H1 (cell line): ENCODE measurements at regions not wholly inside any gene's neighbourhood (a gene's known extent, or its start where the extent isn't known, plus 50 kb on each side); places are given as distances from the start of the nearest gene placed in this dataset.
A peak's percentile ranks its signal among the peaks of the same experiment; 100 is the strongest.

Experiments
- CTCF ChIA-PET: fragments of 300-600 bp; sonication (Branson Sonifier 250); formaldehyde crosslinking; loops from one replicate; lab custom pipeline; 2021; ENCODE audit not compliant: partially characterized antibody; lab: Charles Lee
- POLR2A ChIA-PET: fragments of 300-600 bp; sonication (Branson Sonifier 250); formaldehyde crosslinking; loops from one replicate; lab custom pipeline; 2021; ENCODE audit warnings: inconsistent platforms; ENCODE audit not compliant: partially characterized antibody; lab: Charles Lee
- DNase-seq, 2 experiments: peaks; one replicate each; pipeline versions ENCODE4 v3.0.0 to v3.0.0-alpha.2; 2010 to 2022; ENCODE audit warnings: low spot score in 2 of 2, low read depth in 1 of 2, mixed read lengths in 1 of 2
- FAIRE-seq: peaks from 2 replicates; lab custom pipeline; 2011; peaks lifted over from hg19 to GRCh38; lab: Jason Lieb, UNC
- H2AFZ ChIP-seq: 2 replicates; pipeline ENCODE4 v1.8.1; 2012; ENCODE audit warnings: low read length, inconsistent platforms
- H2AK5ac ChIP-seq: 2 replicates; pipeline ENCODE4 v1.6.1; 2013; ENCODE audit warnings: low read depth, low read length
- H2BK120ac ChIP-seq: replicated peaks from 2 replicates; pipeline ENCODE3; 2013; ENCODE audit warnings: low read depth, low read length, inconsistent platforms
- H2BK12ac ChIP-seq: 2 replicates; pipeline ENCODE4 v1.6.1; 2013; ENCODE audit warnings: low read depth, low read length
- H2BK15ac ChIP-seq: 2 replicates; pipeline ENCODE4 v1.6.1; 2013; ENCODE audit warnings: low read length
- H2BK20ac ChIP-seq: 2 replicates; pipeline ENCODE4 v1.6.1; 2013; ENCODE audit warnings: low read length
- H2BK5ac ChIP-seq: 2 replicates; pipeline ENCODE4 v1.6.1; 2013; ENCODE audit warnings: low read depth, low read length
- H3K14ac ChIP-seq: 2 replicates; pipeline ENCODE4 v1.6.1; 2013; ENCODE audit warnings: inconsistent platforms; ENCODE audit not compliant: insufficient read length
- H3K18ac ChIP-seq: 2 replicates; pipeline ENCODE4 v1.6.1; 2013; ENCODE audit warnings: low read length; ENCODE audit errors: extremely low read depth
- H3K23ac ChIP-seq: 2 replicates; pipeline ENCODE4 v1.6.1; 2013; ENCODE audit warnings: inconsistent platforms; ENCODE audit not compliant: insufficient read length
- H3K23me2 ChIP-seq: 2 replicates; pipeline ENCODE4 v1.6.1; 2013; ENCODE audit warnings: low read depth, low read length
- H3K27ac ChIP-seq: 2 replicates; pipeline ENCODE4 v1.6.1; 2011; ENCODE audit warnings: low read depth, low read length, inconsistent platforms
- H3K27me3 ChIP-seq, 4 experiments: replicated peaks in 1 of 4; 1 replicate in 1 of 4; 2 replicates in 3 of 4; pipeline versions ENCODE4 v1.6.1 to v1.8.1; 2011 to 2013; ENCODE audit warnings: low read length in 3 of 4, mild to moderate bottlenecking in 3 of 4, inconsistent platforms in 2 of 4, mixed read lengths in 2 of 4, moderate library complexity in 1 of 4; ENCODE audit not compliant: control insufficient read depth in 3 of 4, insufficient read depth in 3 of 4; ENCODE audit errors: extremely low read depth in 1 of 4
- H3K36me3 ChIP-seq, 4 experiments: 2 replicates each; pipeline versions ENCODE4 v1.6.1 to v1.8.1; 2011 to 2013; ENCODE audit warnings: mild to moderate bottlenecking in 4 of 4, low read length in 3 of 4, moderate library complexity in 2 of 4, control low read depth in 1 of 4, inconsistent platforms in 1 of 4; ENCODE audit not compliant: insufficient read depth in 4 of 4, control insufficient read depth in 2 of 4
- H3K4ac ChIP-seq: replicated peaks from 2 replicates; pipeline ENCODE3; 2013; ENCODE audit warnings: low read length, low read depth, mixed read lengths, inconsistent platforms; ENCODE audit not compliant: insufficient read length
- H3K4me1 ChIP-seq, 4 experiments: replicated peaks in 1 of 4; 1 replicate in 1 of 4; 2 replicates in 3 of 4; pipeline versions ENCODE4 v1.6.1 to v1.8.1; 2011 to 2013; ENCODE audit warnings: low read length in 3 of 4, inconsistent platforms in 2 of 4, mixed read lengths in 1 of 4; ENCODE audit not compliant: insufficient read depth in 4 of 4, control insufficient read depth in 3 of 4
- H3K4me2 ChIP-seq, 2 experiments: 2 replicates each; pipeline versions ENCODE4 v1.6.1 to v1.8.1; 2011 to 2013; ENCODE audit warnings: low read depth in 2 of 2, low read length in 2 of 2, control low read depth in 1 of 2, inconsistent platforms in 1 of 2, mild to moderate bottlenecking in 1 of 2; ENCODE audit not compliant: insufficient read depth in 1 of 2
- H3K4me3 ChIP-seq, 4 experiments: fragments of 200-600, 300-600 bp in 1 of 4; sonication (generic), shearing (Covaris generic), sonication (Bioruptor Twin) in 1 of 4; 2 replicates each; pipeline versions ENCODE4 v1.5.1 to v1.8.1; 2011 to 2016; ENCODE audit warnings: low read length in 4 of 4, low read depth in 3 of 4, control low read depth in 2 of 4, inconsistent platforms in 2 of 4, mild to moderate bottlenecking in 2 of 4, mixed read lengths in 1 of 4, moderate library complexity in 1 of 4; ENCODE audit not compliant: insufficient read depth in 2 of 4; ENCODE audit errors: extremely low read depth in 1 of 4
- H3K56ac ChIP-seq: replicated peaks from 2 replicates; pipeline ENCODE3; 2013; ENCODE audit warnings: low read depth, mild to moderate bottlenecking, mixed read lengths, low read length, inconsistent platforms; ENCODE audit not compliant: insufficient read length
- H3K79me1 ChIP-seq: 2 replicates; pipeline ENCODE4 v1.6.1; 2013; ENCODE audit warnings: low read depth, low read length, control low read depth
- H3K79me2 ChIP-seq, 2 experiments: 2 replicates each; pipeline versions ENCODE4 v1.6.1 to v1.8.1; 2012 to 2013; ENCODE audit warnings: low read length in 2 of 2, mild to moderate bottlenecking in 2 of 2, inconsistent platforms in 1 of 2; ENCODE audit not compliant: insufficient read depth in 2 of 2, control insufficient read depth in 1 of 2
- H3K9ac ChIP-seq, 4 experiments: replicated peaks in 1 of 4; 1 replicate in 1 of 4; 2 replicates in 3 of 4; pipeline versions ENCODE4 v1.6.1 to v1.8.1; 2011 to 2013; ENCODE audit warnings: low read depth in 3 of 4, low read length in 3 of 4, control low read depth in 2 of 4, mild to moderate bottlenecking in 2 of 4, moderate library complexity in 2 of 4, inconsistent platforms in 1 of 4; ENCODE audit errors: extremely low read depth in 1 of 4
- H3K9me3 ChIP-seq, 2 experiments: 2 replicates each; pipeline versions ENCODE4 v1.6.1 to v1.8.1; 2012 to 2013; ENCODE audit warnings: mild to moderate bottlenecking in 2 of 2, moderate library complexity in 2 of 2, control low read depth in 1 of 2, inconsistent platforms in 1 of 2, low read depth in 1 of 2, low read length in 1 of 2, mixed read lengths in 1 of 2; ENCODE audit not compliant: insufficient read depth in 2 of 2
- H4K20me1 ChIP-seq, 2 experiments: replicated peaks in 1 of 2; 2 replicates each; pipeline versions ENCODE3 to v1.8.1; 2011 to 2013; ENCODE audit warnings: inconsistent platforms in 2 of 2, low read length in 2 of 2, mild to moderate bottlenecking in 1 of 2; ENCODE audit not compliant: insufficient read depth in 2 of 2, control insufficient read depth in 1 of 2
- H4K5ac ChIP-seq: 2 replicates; pipeline ENCODE4 v1.6.1; 2013; ENCODE audit warnings: low read length, low read depth, mixed read lengths, inconsistent platforms; ENCODE audit not compliant: insufficient read length
- H4K8ac ChIP-seq: 2 replicates; pipeline ENCODE4 v1.8.0; 2013; ENCODE audit warnings: mild to moderate bottlenecking, moderate library complexity, low read length, inconsistent platforms; ENCODE audit not compliant: insufficient read depth; ENCODE audit errors: extremely low read depth
- H4K91ac ChIP-seq: replicated peaks from 2 replicates; pipeline ENCODE3; 2013; ENCODE audit warnings: low read length, mixed read lengths, inconsistent platforms; ENCODE audit not compliant: insufficient read length
- TCF12 ChIP-seq: IDR thresholded peaks from 2 replicates; pipeline ENCODE4 v1.6.1; 2011; ENCODE audit warnings: low read depth, mild to moderate bottlenecking, low read length
- WGBS, 2 experiments: shearing (Covaris generic) in 1 of 2; methylation state at CpG; one replicate each; pipeline versions ENCODE4 v1.1.6 to v1.1.7; 2013 to 2015; ENCODE audit warnings: low lambda C conversion rate in 2 of 2, mixed read lengths in 2 of 2, inconsistent platforms in 1 of 2, low coverage in 1 of 2, missing lambda C conversion rate in 1 of 2; ENCODE audit not compliant: insufficient replicate concordance in 2 of 2, insufficient coverage in 1 of 2, insufficient read length in 1 of 2; ENCODE audit errors: extremely low coverage in 1 of 2, missing lambda C conversion rate in 1 of 2; 5-methylcytosine and 5-hydroxymethylcytosine counted together

DNA sequence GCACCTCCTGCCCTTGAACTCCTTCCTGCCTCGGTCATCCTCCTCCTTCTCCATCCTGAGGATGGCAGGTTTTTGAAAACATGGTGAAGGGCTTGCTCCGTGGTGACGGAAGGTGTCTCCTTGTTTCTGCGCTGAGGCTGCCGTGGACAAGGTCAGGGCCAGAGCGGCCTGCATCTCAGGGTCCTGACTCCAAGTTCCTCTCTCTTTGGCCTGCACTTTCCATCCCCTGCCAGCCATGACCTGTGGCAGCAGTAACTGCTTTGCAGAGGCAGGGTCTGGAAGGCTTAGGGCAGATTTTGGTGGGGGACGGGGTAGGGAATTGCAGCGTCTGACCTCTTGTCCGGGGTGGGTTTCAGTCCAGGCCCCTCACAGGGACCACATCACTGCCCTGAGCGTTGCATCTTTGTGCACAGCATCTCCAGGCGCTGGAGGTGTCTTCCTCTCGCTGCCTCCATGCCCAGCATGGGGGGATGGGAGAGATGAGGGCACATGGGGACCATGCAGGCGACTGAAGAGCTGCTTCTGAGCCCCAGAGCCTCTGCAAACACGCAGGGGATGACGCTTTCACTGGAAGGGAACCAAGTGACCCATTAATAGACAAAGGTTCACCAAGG is 216.8 kb downstream of the TEX29 start:
- H2BK15ac ChIP-seq: 0 out of 2 replicates have a peak overlapping the region, but pooled peaks have one; percentile 9
- H4K20me1 ChIP-seq: no peaks in the 10 kb centered on the region
- TF ChIP-seq TCF12: no peak
- TF ChIP-seq, all 59 proteins: peak for 0
- H3K4me3 ChIP-seq: no peak overlapping the region
- peak overlapping the region; percentile 66; the same call in 1 of the 2 replicates for H2BK20ac ChIP-seq
- H3K9me3 ChIP-seq: no peaks in the 10 kb centered on the region
- peak overlapping the region; percentile 36; the same call in 1 of the 2 replicates for H2BK5ac ChIP-seq
- H3K4me1 ChIP-seq: peaks cover 5 to 28% (median 17%) of the 10 kb centered on the region in 4 experiments
- H3K56ac ChIP-seq: no peak overlapping the region
- 93% methylated on average over 15 of the region's 15 CpGs; no CpG with 5 or more reads in 1 of the 2 experiments for WGBS, 2 experiments
- H3K14ac ChIP-seq: no peak overlapping the region
- FAIRE-seq (no peak), DNase-seq (no peak)
- ChIA-PET POLR2A (interaction anchor here (1.8 kb wide), 1 partner anchor 24 kb away, joined by 4 read pairs; no protein-coding TSS in a partner anchor), CTCF (interaction anchor here (1.6 kb wide), 1 partner anchor 32 kb away, joined by 4 read pairs; no protein-coding TSS in a partner anchor)
- no peak overlapping the region for H2BK120ac ChIP-seq
- H3K27ac ChIP-seq: no peak overlapping the region
- H3K18ac ChIP-seq: no peak overlapping the region
- H3K4ac ChIP-seq: no peak overlapping the region
- no peak overlapping the region for H3K9ac ChIP-seq
- H3K4me2 ChIP-seq: no peak overlapping the region
- no peak overlapping the region for H2AFZ ChIP-seq
- no peak overlapping the region; the same call in 1 of the 2 replicates for H4K8ac ChIP-seq
- H3K79me1 ChIP-seq: no peaks in the 10 kb centered on the region
- peak overlapping the region; percentile 25 for H4K91ac ChIP-seq
- H3K23ac ChIP-seq: no peak overlapping the region
- H2BK12ac ChIP-seq: peak overlapping the region; percentile 72; the same call in 1 of the 2 replicates
- peaks cover 0 to 37% (median 32%) of the 10 kb centered on the region in 4 experiments; a peak in 5 of 7 replicates for H3K27me3 ChIP-seq
- no peaks in the 10 kb centered on the region for H3K79me2 ChIP-seq
- H2AK5ac ChIP-seq: 0 out of 2 replicates have a peak overlapping the region, but pooled peaks have one; percentile 15
- H3K23me2 ChIP-seq: 0 out of 2 replicates have a peak, but pooled peaks cover 1% of the 10 kb centered on the region
- H4K5ac ChIP-seq: no peak overlapping the region
- no peaks in the 10 kb centered on the region for H3K36me3 ChIP-seq
